Neural progenitor cell (in vitro differentiated cells): ENCODE measurements at regions not wholly inside any gene's neighbourhood (a gene's known extent, or its start where the extent isn't known, plus 50 kb on each side); places are given as distances from the start of the nearest gene placed in this dataset.
"Not testable (repeated sequence)": the region's sequence is repeated elsewhere in the genome, so short reads cannot be mapped to it uniquely, and the experiment has no call there.

Experiments used
- DNase-seq: peaks from one replicate; pipeline ENCODE4 v3.0.0-alpha.2; 2016; ENCODE audit warnings: low spot score
- H2AFZ ChIP-seq: fragments of 200-600 bp; sonication (generic); replicated peaks from 2 replicates; pipeline ENCODE4 v1.6.1; 2016; ENCODE audit warnings: antibody characterized with exemption
- H3F3A ChIP-seq: fragments of 200-600 bp; sonication (generic); 2 replicates; pipeline ENCODE4 v1.6.1; 2016; ENCODE audit warnings: antibody characterized with exemption, low read depth
- H3K27ac ChIP-seq: fragments of 200-600 bp; sonication (generic); 2 replicates; pipeline ENCODE4 v1.5.1; 2016; ENCODE audit warnings: mild to moderate bottlenecking
- H3K27me3 ChIP-seq: fragments of 200-600 bp; sonication (generic); 2 replicates; pipeline ENCODE4 v1.6.1; 2016; ENCODE audit warnings: mild to moderate bottlenecking, moderate library complexity
- H3K36me3 ChIP-seq: fragments of 200-600 bp; sonication (generic); 2 replicates; pipeline ENCODE4 v1.5.1; 2016
- H3K4me1 ChIP-seq: fragments of 200-600 bp; sonication (generic); 2 replicates; pipeline ENCODE4 v1.6.1; 2016; ENCODE audit warnings: mixed run types
- H3K4me2 ChIP-seq: fragments of 200-600 bp; sonication (generic); 2 replicates; pipeline ENCODE4 v1.6.1; 2016
- H3K4me3 ChIP-seq: fragments of 200-600 bp; sonication (generic); 2 replicates; pipeline ENCODE4 v1.5.1; 2016
- H3K79me2 ChIP-seq: fragments of 200-600 bp; sonication (generic); 2 replicates; pipeline ENCODE4 v1.6.1; 2016; ENCODE audit warnings: low read depth
- H3K9ac ChIP-seq: fragments of 200-600 bp; sonication (generic); 2 replicates; pipeline ENCODE4 v1.6.1; 2016
- H3K9me3 ChIP-seq: fragments of 200-600 bp; sonication (generic); 2 replicates; pipeline ENCODE4 v1.5.1; 2016; ENCODE audit warnings: low read depth
- H4K20me1 ChIP-seq: fragments of 200-600 bp; sonication (generic); 2 replicates; pipeline ENCODE4 v1.6.1; 2016; ENCODE audit warnings: low read depth
- H3K27ac Mint-ChIP-seq: 3 replicates; pipeline ENCODE4 v1.8.0; 2021; ENCODE audit warnings: mixed read lengths
- H3K27me3 Mint-ChIP-seq: 2 replicates; pipeline ENCODE4 v1.8.0; 2022; ENCODE audit warnings: low read depth, mild to moderate bottlenecking, inconsistent platforms, moderate library complexity, mixed read lengths; ENCODE audit not compliant: insufficient read depth
- H3K36me3 Mint-ChIP-seq: 3 replicates; pipeline ENCODE4 v1.8.0; 2021; ENCODE audit warnings: mixed read lengths
- H3K4me1 Mint-ChIP-seq: 3 replicates; pipeline ENCODE4 v1.8.0; 2021; ENCODE audit warnings: mixed read lengths
- H3K4me3 Mint-ChIP-seq: 3 replicates; pipeline ENCODE4 v1.8.0; 2021; ENCODE audit warnings: mild to moderate bottlenecking, moderate library complexity, mixed read lengths
- H3K9me3 Mint-ChIP-seq: 3 replicates; pipeline ENCODE4 v1.8.0; 2020; ENCODE audit warnings: mixed read lengths
- EZH2 ChIP-seq: fragments of 200-600 bp; sonication (generic); IDR thresholded peaks from 2 replicates; pipeline ENCODE4 v1.6.1; 2017; ENCODE audit warnings: antibody characterized with exemption, mild to moderate bottlenecking, moderate library complexity
- EZH2phosphoT487 ChIP-seq: fragments of 200-600 bp; sonication (generic); IDR thresholded peaks from 2 replicates; pipeline ENCODE4 v1.6.1; 2017; ENCODE audit warnings: antibody characterized with exemption
- TF ChIP-seq, protein P1 (sequence below): fragments of 200-600 bp; sonication (generic); IDR thresholded peaks from 2 replicates; pipeline ENCODE4 v1.5.1; 2017; ENCODE audit warnings: antibody characterized with exemption, mild to moderate bottlenecking

DNA sequence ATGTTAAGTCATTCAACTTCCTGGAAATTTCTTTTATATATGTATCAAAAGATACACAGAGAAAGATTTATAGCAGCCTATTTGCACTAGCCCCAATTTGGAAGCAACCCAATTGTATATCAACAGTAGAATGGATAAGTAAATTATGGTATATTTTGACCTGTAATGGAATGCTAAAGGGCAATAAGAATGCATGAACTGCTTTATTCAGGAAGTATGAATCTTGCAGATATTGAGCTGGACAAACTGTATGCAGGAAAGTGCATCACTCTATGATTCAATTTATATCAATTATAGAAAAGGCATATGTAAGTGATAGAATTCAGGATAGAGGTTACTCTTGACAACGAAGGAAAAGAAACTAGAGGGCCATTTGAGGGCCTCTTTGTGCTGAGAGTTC is 913.1 kb upstream of the FBXO33 start:
- Mint-ChIP-seq H3K4me1 (no peaks in the 10 kb centered on the region), H3K9me3 (peaks cover 2% of the 10 kb centered on the region), H3K27me3 (no peaks in the 10 kb centered on the region), H3K4me3 (no peak overlapping the region), H3K27ac (no peak overlapping the region), H3K36me3 (no peaks in the 10 kb centered on the region)
- Histone ChIP-seq H3K79me2 (no peaks in the 10 kb centered on the region), H3K4me2 (no peak overlapping the region), H3K9me3 (no peaks in the 10 kb centered on the region), H3K27ac (no peak overlapping the region), H3K9ac (no peak overlapping the region), H3K4me3 (no peak overlapping the region), H4K20me1 (no peaks in the 10 kb centered on the region), H3K27me3 (no peaks in the 10 kb centered on the region), H3F3A (no peaks in the 10 kb centered on the region), H3K36me3 (no peaks in the 10 kb centered on the region), H3K4me1 (no peaks in the 10 kb centered on the region), H2AFZ (no peak overlapping the region)
- no peak for DNase-seq
- no peak for TF ChIP-seq EZH2
- TF ChIP-seq, protein P1, sequence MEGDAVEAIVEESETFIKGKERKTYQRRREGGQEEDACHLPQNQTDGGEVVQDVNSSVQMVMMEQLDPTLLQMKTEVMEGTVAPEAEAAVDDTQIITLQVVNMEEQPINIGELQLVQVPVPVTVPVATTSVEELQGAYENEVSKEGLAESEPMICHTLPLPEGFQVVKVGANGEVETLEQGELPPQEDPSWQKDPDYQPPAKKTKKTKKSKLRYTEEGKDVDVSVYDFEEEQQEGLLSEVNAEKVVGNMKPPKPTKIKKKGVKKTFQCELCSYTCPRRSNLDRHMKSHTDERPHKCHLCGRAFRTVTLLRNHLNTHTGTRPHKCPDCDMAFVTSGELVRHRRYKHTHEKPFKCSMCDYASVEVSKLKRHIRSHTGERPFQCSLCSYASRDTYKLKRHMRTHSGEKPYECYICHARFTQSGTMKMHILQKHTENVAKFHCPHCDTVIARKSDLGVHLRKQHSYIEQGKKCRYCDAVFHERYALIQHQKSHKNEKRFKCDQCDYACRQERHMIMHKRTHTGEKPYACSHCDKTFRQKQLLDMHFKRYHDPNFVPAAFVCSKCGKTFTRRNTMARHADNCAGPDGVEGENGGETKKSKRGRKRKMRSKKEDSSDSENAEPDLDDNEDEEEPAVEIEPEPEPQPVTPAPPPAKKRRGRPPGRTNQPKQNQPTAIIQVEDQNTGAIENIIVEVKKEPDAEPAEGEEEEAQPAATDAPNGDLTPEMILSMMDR: no peak
- TF ChIP-seq EZH2phosphoT487: no peak

GRCh38 chr14:40340708-40341107 is 908.5 kb upstream of the FBXO33 start:
- TF ChIP-seq EZH2: no peak
- TF ChIP-seq, protein P1: no peak
- TF ChIP-seq EZH2phosphoT487: no peak
- Histone ChIP-seq H3K4me1 (no peaks in the 10 kb centered on the region), H3K36me3 (no peaks in the 10 kb centered on the region), H3K4me2 (no peak overlapping the region), H3K27ac (no peak overlapping the region), H3K79me2 (no peaks in the 10 kb centered on the region), H2AFZ (no peak overlapping the region), H3K27me3 (no peaks in the 10 kb centered on the region), H3K9me3 (no peaks in the 10 kb centered on the region), H3K9ac (no peak overlapping the region), H3F3A (no peaks in the 10 kb centered on the region), H4K20me1 (no peaks in the 10 kb centered on the region), H3K4me3 (no peak overlapping the region)
- no peak overlapping the region for H3K4me3 Mint-ChIP-seq
- H3K9me3 Mint-ChIP-seq: no peaks in the 10 kb centered on the region
- DNase-seq: no peak
- no peaks in the 10 kb centered on the region for H3K36me3 Mint-ChIP-seq
- H3K27ac Mint-ChIP-seq: no peak overlapping the region
- peaks cover 4% of the 10 kb centered on the region for H3K4me1 Mint-ChIP-seq
- no peaks in the 10 kb centered on the region for H3K27me3 Mint-ChIP-seq

GRCh38 chr14:40336846-40337245 is 904.6 kb upstream of the FBXO33 start:
- Histone ChIP-seq H3K27me3 (no peaks in the 10 kb centered on the region), H3K4me2 (no peak overlapping the region), H3K79me2 (no peaks in the 10 kb centered on the region), H2AFZ (no peak overlapping the region), H3K27ac (no peak overlapping the region), H3K4me3 (no peak overlapping the region), H4K20me1 (no peaks in the 10 kb centered on the region), H3F3A (no peaks in the 10 kb centered on the region), H3K4me1 (no peaks in the 10 kb centered on the region), H3K36me3 (no peaks in the 10 kb centered on the region), H3K9ac (no peak overlapping the region), H3K9me3 (no peaks in the 10 kb centered on the region)
- Mint-ChIP-seq H3K27me3 (no peaks in the 10 kb centered on the region), H3K36me3 (no peaks in the 10 kb centered on the region), H3K9me3 (peaks cover 3% of the 10 kb centered on the region), H3K27ac (no peak overlapping the region), H3K4me3 (no peak overlapping the region), H3K4me1 (peaks cover 4% of the 10 kb centered on the region)
- TF ChIP-seq EZH2phosphoT487: no peak
- TF ChIP-seq, protein P1: no peak
- TF ChIP-seq EZH2: no peak
- no peak for DNase-seq

DNA sequence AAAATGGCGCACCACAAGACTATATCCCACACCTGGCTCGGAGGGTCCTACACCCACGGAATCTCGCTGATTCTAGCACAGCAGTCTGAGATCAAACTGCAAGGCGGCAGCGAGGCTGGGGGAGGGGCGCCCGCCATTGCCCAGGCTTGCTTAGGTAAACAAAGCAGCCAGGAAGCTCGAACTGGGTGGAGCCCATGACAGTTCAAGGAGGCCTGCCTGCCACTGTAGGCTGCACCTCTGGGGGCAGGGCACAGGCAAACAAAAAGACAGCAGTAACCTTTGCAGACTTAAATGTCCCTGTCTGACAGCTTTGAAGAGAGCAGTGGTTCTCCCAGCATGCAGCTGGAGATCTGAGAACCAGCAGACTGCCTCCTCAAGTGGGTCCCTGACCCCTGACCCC is 894.3 kb upstream of the FBXO33 start:
- not testable (repeated sequence) for DNase-seq, H3K27me3 Mint-ChIP-seq

More for the DNA sequence above, 894.3 kb upstream of the FBXO33 start:
- H3K4me3 ChIP-seq, H3K9me3 Mint-ChIP-seq, H2AFZ ChIP-seq, H3K4me2 ChIP-seq, H3K9ac ChIP-seq, H3K36me3 ChIP-seq, H3K9me3 ChIP-seq, H3K79me2 ChIP-seq, H3K27ac Mint-ChIP-seq, H3F3A ChIP-seq, H3K27me3 ChIP-seq, H3K27ac ChIP-seq, H3K4me1 Mint-ChIP-seq, H3K4me1 ChIP-seq, H3K4me3 Mint-ChIP-seq, H4K20me1 ChIP-seq, H3K36me3 Mint-ChIP-seq: not testable (repeated sequence)
